Upper lobe of right lung (tissue), 1 donor: ENCODE measurements at regions not wholly inside any gene's neighbourhood (a gene's known extent, or its start where the extent isn't known, plus 50 kb on each side); places are given as distances from the start of the nearest gene placed in this dataset.

Experiments used
- ATAC-seq: fragments of 200-7000 bp; cut with Tn5 transposase; one replicate; pipeline ENCODE4 v1.9.1; 2020; ENCODE audit warnings: mild to moderate bottlenecking, moderate library complexity
- DNase-seq: peaks from one replicate; pipeline ENCODE4 v3.0.0-alpha.2; 2020
- H3K27ac ChIP-seq: fragments of 200-600 bp; one replicate; pipeline ENCODE4 v1.8.0; 2022
- H3K27me3 ChIP-seq: fragments of 200-600 bp; one replicate; pipeline ENCODE4 v1.8.0; 2022; ENCODE audit warnings: mild to moderate bottlenecking
- H3K36me3 ChIP-seq: fragments of 200-600 bp; one replicate; pipeline ENCODE4 v1.8.0; 2022
- H3K4me1 ChIP-seq: fragments of 200-600 bp; one replicate; pipeline ENCODE4 v1.8.0; 2022
- H3K4me3 ChIP-seq: fragments of 200-600 bp; one replicate; pipeline ENCODE4 v1.8.0; 2022; ENCODE audit warnings: mild to moderate bottlenecking
- H3K9me3 ChIP-seq: fragments of 200-600 bp; one replicate; pipeline ENCODE4 v1.8.0; 2022
- intact Hi-C: fragments of 100-400 bp; cut with DNase I; formaldehyde crosslinking; loops from one replicate; pipeline ENCODE4 v1.11.0; 2022
- TF ChIP-seq, protein P1 (sequence below): fragments of 200-600 bp; IDR thresholded peaks from one replicate; pipeline ENCODE4 v1.8.0; 2022; ENCODE audit warnings: antibody characterized with exemption
- donor health status: DM: no; HTN: yes; CAD: no; lungs with severe emphysema.

DNA sequence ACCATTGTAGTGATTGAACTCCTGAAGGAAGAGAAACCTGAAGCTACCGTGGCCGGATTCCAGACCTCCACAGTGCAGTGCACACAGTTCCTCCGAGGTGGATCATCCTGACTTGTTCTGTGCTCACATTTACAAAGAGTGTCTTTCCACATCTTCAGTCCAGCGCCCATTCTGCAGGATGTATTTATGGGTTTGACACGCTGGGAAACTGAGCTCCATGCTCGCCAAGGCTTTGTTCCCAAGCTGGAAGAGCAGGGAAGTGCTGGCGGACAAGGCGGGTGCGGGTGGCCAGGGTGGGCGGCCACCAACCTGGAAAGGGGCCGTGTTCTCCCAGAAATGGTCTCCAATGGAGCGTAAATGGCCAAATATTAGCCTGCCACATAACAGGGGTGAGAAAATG is 227.9 kb downstream of the IRF8 start:
- Histone ChIP-seq H3K36me3 (no peaks in the 10 kb centered on the region), H3K27ac (no peak overlapping the region), H3K4me1 (no peaks in the 10 kb centered on the region), H3K27me3 (peaks cover 13% of the 10 kb centered on the region), H3K4me3 (no peak overlapping the region), H3K9me3 (no peaks in the 10 kb centered on the region)
- no peak for DNase-seq
- intact Hi-C loops, result no loop called here
- no peak for ATAC-seq
- TF ChIP-seq, protein P1, sequence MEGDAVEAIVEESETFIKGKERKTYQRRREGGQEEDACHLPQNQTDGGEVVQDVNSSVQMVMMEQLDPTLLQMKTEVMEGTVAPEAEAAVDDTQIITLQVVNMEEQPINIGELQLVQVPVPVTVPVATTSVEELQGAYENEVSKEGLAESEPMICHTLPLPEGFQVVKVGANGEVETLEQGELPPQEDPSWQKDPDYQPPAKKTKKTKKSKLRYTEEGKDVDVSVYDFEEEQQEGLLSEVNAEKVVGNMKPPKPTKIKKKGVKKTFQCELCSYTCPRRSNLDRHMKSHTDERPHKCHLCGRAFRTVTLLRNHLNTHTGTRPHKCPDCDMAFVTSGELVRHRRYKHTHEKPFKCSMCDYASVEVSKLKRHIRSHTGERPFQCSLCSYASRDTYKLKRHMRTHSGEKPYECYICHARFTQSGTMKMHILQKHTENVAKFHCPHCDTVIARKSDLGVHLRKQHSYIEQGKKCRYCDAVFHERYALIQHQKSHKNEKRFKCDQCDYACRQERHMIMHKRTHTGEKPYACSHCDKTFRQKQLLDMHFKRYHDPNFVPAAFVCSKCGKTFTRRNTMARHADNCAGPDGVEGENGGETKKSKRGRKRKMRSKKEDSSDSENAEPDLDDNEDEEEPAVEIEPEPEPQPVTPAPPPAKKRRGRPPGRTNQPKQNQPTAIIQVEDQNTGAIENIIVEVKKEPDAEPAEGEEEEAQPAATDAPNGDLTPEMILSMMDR, result no peak

DNA sequence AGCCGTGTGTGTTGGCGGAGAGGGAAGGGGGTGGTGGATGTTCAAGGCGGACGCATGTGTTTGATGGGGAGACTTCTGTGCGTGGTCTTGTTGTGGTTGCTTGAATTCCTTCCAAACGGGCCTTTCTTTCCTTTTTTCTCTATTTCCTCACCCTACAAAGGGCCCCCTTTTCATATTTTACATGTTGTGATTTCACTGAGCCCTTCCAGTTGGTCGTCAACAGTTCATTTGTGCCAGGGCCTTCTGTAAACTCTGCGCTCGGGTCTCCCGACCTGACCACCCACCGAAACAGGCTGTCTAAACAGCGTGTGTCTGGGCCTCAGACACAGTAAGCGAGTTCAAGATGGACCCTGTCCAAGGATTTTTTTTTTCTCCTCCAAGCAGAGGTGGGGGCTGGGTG is 228.4 kb downstream of the IRF8 start:
- TF ChIP-seq, protein P1, result no peak
- Histone ChIP-seq H3K4me1 (no peaks in the 10 kb centered on the region), H3K36me3 (no peaks in the 10 kb centered on the region), H3K4me3 (no peak overlapping the region), H3K27me3 (peaks cover 12% of the 10 kb centered on the region), H3K27ac (no peak overlapping the region), H3K9me3 (no peaks in the 10 kb centered on the region)
- no peak for DNase-seq
- no peak for ATAC-seq
- intact Hi-C loops, result no loop called here

DNA sequence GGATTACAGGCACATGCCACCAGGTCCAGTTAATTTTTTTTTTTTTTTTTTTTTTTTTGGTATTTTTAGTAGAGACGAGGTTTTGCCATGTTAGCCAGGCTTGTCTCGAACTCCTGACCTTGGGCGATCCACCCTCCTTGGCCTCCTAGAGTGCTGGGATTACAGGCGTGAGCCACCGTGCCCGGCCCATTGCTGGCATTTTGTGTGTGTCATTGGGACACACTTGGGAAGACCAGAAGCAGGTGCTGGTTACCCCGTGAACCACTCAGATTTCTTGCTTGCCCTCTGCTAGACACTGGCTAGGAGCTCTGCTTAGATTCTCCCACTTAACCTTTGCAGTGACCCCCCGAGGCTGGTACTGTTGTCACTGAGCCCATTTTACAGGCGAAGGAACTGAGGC is 229.3 kb downstream of the IRF8 start:
- Histone ChIP-seq H3K4me3 (no peak overlapping the region), H3K27me3 (peaks cover 7% of the 10 kb centered on the region), H3K36me3 (no peaks in the 10 kb centered on the region), H3K9me3 (no peaks in the 10 kb centered on the region), H3K27ac (no peak overlapping the region), H3K4me1 (no peaks in the 10 kb centered on the region)
- DNase-seq (no peak), ATAC-seq (no peak)
- intact Hi-C loops, result no loop called here
- TF ChIP-seq, protein P1, result no peak

DNA sequence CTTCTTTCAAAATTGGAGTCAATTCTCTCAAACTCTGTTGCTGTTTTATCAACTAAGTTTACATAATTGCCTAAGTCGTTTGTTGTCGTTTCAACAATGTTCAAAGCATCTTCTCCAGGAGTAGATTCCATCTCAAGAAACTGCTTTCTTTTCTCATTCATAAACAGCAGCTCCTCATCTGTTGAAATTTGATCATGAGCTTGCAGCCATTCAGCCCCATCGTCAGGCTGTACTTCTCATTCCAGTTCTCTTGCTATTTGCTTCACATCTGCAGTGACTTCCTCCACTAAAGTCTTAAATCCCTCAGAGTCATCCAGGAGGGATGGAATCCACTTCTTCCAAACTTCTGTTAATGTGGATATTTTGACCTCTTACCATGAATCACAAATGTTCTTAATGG is 230.6 kb downstream of the IRF8 start:
- H3K27me3 ChIP-seq, result peaks cover 7% of the 10 kb centered on the region
- H3K4me3 ChIP-seq, result no peak overlapping the region
- H3K9me3 ChIP-seq, result no peaks in the 10 kb centered on the region
- DNase-seq (no peak), ATAC-seq (no peak)
- TF ChIP-seq, protein P1, result no peak
- no peak overlapping the region for H3K27ac ChIP-seq
- intact Hi-C loops, result no loop called here
- no peaks in the 10 kb centered on the region for H3K36me3 ChIP-seq
- no peaks in the 10 kb centered on the region for H3K4me1 ChIP-seq

DNA sequence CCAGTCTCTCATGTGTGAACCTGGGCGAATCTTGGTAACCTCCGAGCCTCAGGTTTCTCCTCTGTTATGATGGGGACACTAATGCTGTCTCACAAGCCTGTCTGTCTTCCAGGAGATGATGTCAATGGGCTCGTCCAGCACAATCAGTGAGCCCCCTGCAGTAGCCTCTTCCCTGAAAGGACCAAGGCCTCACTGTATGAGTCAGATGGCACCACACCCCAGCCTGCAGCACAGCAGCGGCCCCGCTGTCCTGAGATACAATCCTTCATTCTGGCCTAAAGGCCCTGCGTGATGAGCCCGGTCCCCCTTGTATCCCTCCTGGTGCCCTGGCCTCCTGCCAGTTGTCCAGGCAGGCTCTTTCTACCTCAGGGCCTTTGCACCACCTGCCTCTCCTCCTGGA is 234.4 kb downstream of the IRF8 start:
- ATAC-seq (no peak), DNase-seq (no peak)
- intact Hi-C loops, result no loop called here
- Histone ChIP-seq H3K4me1 (no peaks in the 10 kb centered on the region), H3K4me3 (no peak overlapping the region), H3K36me3 (no peaks in the 10 kb centered on the region), H3K9me3 (no peaks in the 10 kb centered on the region), H3K27ac (no peak overlapping the region), H3K27me3 (no peaks in the 10 kb centered on the region)
- TF ChIP-seq, protein P1, result no peak

DNA sequence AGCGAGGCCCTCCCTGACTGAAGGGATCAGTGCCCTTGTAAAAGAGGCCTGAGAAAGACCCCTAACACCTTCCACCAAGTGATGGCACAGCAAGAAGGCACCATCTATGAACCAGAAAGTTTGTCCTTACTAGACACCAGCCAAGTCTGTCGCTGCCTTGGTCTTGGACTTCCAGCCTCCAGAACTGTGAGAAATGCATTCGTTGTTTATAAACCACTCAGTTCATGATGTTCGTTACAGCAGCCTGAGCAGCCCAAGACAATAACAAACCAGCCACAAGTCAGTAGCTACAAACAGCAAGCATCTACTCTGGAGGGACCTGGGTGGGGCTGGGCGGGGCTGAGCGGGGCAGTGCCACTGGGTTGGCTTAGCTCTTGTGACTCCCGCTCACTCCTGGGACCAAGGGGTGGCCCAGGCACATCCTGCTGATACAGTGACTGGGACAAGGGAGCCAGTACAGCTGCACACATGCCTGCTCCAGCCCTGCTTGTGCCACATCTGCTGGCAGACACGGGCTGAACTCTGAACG is 234.9 kb downstream of the IRF8 start:
- H3K27me3 ChIP-seq, result no peaks in the 10 kb centered on the region
- H3K36me3 ChIP-seq, result no peaks in the 10 kb centered on the region
- H3K4me3 ChIP-seq, result no peak overlapping the region
- no peak for DNase-seq
- H3K9me3 ChIP-seq, result no peaks in the 10 kb centered on the region
- H3K4me1 ChIP-seq, result no peaks in the 10 kb centered on the region
- TF ChIP-seq, protein P1, result no peak
- ATAC-seq, result no peak
- intact Hi-C loops, result no loop called here
- H3K27ac ChIP-seq, result no peak overlapping the region
